Erythroblast (primary cell): ENCODE measurements at regions not wholly inside any gene's neighbourhood (a gene's known extent, or its start where the extent isn't known, plus 50 kb on each side); places are given as distances from the start of the nearest gene placed in this dataset.

Experiments
- GATA1 ChIP-seq: IDR thresholded peaks from 2 replicates; pipeline ENCODE4 v1.6.1; 2011; ENCODE audit warnings: low read depth, mild to moderate bottlenecking, control low read depth, low read length, moderate library complexity
- POLR2A ChIP-seq: IDR thresholded peaks from 2 replicates; pipeline ENCODE4 v1.6.1; 2011; ENCODE audit warnings: mild to moderate bottlenecking, low read length

- TF ChIP-seq POLR2A (no peak), GATA1 (no peak)
Observed at GRCh38 chr10:33880291-33880690, 545.8 kb upstream of the NRP1 start.
